CD4-positive, alpha-beta T cell treated with Interleukin-4 for 1 hour (primary cell): ENCODE measurements at regions not wholly inside any gene's neighbourhood (a gene's known extent, or its start where the extent isn't known, plus 50 kb on each side); places are given as distances from the start of the nearest gene placed in this dataset.
A peak's percentile ranks its signal among the peaks of the same experiment; 100 is the strongest.

Experiments
- DNase-seq, 2 donors: peaks; one replicate each; pipeline ENCODE4 v3.0.0-alpha.2; 2020 to 2022

- DNase-seq: peak; percentile 54 to 60
These were observed 477.6 kb downstream of the NPHP4 start for GRCh38 chr1:5514527-5515183.

GRCh38 chr1:5513846-5514526 lies 478.2 kb downstream of the NPHP4 start:
- DNase-seq: no peak

- DNase-seq: no peak
These were observed 479.0 kb downstream of the NPHP4 start for GRCh38 chr1:5513179-5513578.

GRCh38 chr1:5511381-5512097 lies 480.7 kb downstream of the NPHP4 start:
- DNase-seq: no peak

- peak; percentile 54 to 57 for DNase-seq
These were observed 482.4 kb downstream of the NPHP4 start for GRCh38 chr1:5509664-5510452.

GRCh38 chr1:5508669-5509330 lies 483.4 kb downstream of the NPHP4 start:
- no peak for DNase-seq

GRCh38 chr1:5507340-5507739 lies 484.9 kb downstream of the NPHP4 start:
- no peak for DNase-seq

- DNase-seq: no peak
These were observed 485.6 kb downstream of the NPHP4 start for GRCh38 chr1:5506634-5507033.

- no peak for DNase-seq
These were observed 486.3 kb downstream of the NPHP4 start for GRCh38 chr1:5505944-5506343.

GRCh38 chr1:5504364-5504740 lies 487.9 kb downstream of the NPHP4 start:
- DNase-seq: no peak

GRCh38 chr1:5503556-5504363 lies 488.5 kb downstream of the NPHP4 start:
- DNase-seq: no peak

- no peak for DNase-seq
These were observed 489.7 kb downstream of the NPHP4 start for GRCh38 chr1:5502311-5503194.

- DNase-seq: no peak
These were observed 490.9 kb downstream of the NPHP4 start for GRCh38 chr1:5501206-5501930.

- no peak for DNase-seq
These were observed 491.7 kb downstream of the NPHP4 start for GRCh38 chr1:5500541-5500940.

GRCh38 chr1:5497503-5497902 lies 494.7 kb downstream of the NPHP4 start:
- no peak for DNase-seq

GRCh38 chr1:5495596-5496410 lies 496.4 kb downstream of the NPHP4 start:
- no peak for DNase-seq

GRCh38 chr1:5494518-5494917 lies 497.7 kb downstream of the NPHP4 start:
- no peak for DNase-seq

- no peak for DNase-seq
These were observed 498.3 kb downstream of the NPHP4 start for GRCh38 chr1:5493851-5494311.

GRCh38 chr1:5493275-5493674 lies 498.9 kb downstream of the NPHP4 start:
- DNase-seq: no peak
